Activated T-helper 9 cell treated with anti-CD3 and anti-CD28 coated beads, Interleukin-2, amount 50 U/mL, for 16 hours (primary cell): ENCODE measurements at regions not wholly inside any gene's neighbourhood (a gene's known extent, or its start where the extent isn't known, plus 50 kb on each side); places are given as distances from the start of the nearest gene placed in this dataset.
"Not testable (repeated sequence)": the region's sequence is repeated elsewhere in the genome, so short reads cannot be mapped to it uniquely, and the experiment has no call there.

ENCODE experiments used
- DNase-seq: peaks from one replicate; pipeline ENCODE4 v3.0.0-alpha.2; 2020; ENCODE audit warnings: low read depth

DNA sequence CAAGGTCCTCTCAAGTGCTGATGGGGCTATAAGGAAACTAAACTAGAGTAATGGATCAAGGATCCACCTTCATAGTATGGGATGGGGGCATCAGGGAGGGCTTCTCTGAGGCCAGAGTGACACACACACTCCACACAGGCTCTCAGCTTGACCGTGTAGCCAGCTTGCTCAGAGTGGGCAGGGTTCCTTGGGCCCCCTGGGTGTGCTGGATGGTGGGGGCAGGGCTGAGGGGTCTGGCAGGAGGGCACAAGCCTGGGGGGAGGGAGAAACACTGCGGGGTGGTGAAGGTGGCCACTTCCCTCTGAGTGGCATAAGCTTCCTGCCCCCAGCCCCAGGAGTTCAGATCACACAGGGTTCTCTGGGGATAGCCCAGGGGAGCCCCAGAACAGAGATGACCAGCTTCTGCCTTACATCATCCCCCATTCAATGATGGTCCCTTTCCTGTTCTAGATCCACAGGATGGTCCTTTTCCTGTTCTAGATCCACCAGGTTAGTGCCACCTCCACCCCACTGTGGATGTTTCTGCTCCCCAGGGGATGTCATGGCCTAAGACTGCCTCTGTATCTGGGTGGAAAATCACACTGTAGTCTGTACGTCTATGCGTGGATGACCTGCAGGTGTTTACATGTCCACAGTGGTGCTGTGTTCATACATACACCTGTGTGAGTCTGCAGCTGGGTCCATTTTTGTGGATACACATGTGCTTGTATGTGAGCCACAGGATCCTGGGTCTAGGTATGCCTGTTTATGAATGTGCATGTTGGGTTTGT, 525.0 kb downstream of the PTPRU start:
- no peak for DNase-seq

DNA sequence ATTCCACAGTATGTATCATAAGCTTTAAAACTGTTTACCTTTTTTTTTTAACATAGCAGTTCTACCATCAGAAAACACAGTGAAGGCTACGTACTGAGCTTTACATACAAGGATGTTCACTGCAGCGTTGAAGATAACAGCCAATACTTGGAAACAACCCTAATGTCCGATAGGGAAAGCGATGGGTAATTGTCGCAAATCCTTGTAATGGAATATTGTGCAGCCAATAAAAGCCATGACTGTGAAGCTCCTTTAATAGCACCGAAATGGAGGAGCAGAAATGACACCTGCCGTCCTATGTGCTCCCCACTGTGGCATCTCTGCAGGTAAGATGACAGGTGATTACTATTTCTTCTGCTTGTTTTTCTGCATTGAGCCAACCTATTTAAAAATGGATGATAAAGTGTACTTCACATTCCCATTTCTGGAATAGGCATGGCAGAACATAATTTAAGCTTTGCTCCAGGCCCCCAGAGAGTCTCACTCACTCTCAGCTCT, 523.8 kb downstream of the PTPRU start:
- no peak for DNase-seq

DNA sequence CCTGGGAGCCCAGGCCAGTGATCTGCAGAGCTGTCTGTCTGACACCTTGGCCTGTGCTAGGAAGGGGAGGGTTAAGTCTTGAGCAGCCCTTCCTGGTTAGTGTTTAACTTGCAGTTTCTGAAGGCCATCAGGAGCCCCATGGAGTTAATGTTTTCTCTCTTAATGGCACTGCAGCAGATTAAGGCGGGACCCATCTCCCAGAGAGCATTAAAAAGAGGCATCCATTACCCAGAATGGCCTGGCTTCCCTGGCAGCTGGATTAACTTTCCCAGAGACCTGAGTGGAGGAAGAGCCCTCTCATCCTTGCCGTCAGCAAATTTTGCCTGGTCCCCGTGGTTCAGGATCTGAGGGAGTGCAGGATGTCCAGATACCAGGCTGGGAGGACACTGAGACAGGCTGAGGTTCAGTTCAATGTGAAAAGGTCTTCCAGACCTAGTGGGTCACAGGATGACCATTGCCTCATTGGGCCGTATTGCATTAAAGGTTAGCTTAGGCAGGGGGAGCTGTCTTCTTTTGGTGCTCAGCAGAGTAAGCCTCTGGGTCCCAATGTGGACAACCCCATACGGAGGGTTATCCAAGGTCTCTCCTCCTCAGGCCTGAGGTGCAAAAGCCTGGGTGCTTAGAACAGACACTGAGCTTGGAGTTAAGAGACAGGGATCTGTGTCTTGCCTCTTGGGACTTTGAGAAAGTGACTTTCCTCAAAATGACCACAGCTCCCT, 522.6 kb downstream of the PTPRU start:
- no peak for DNase-seq

DNA sequence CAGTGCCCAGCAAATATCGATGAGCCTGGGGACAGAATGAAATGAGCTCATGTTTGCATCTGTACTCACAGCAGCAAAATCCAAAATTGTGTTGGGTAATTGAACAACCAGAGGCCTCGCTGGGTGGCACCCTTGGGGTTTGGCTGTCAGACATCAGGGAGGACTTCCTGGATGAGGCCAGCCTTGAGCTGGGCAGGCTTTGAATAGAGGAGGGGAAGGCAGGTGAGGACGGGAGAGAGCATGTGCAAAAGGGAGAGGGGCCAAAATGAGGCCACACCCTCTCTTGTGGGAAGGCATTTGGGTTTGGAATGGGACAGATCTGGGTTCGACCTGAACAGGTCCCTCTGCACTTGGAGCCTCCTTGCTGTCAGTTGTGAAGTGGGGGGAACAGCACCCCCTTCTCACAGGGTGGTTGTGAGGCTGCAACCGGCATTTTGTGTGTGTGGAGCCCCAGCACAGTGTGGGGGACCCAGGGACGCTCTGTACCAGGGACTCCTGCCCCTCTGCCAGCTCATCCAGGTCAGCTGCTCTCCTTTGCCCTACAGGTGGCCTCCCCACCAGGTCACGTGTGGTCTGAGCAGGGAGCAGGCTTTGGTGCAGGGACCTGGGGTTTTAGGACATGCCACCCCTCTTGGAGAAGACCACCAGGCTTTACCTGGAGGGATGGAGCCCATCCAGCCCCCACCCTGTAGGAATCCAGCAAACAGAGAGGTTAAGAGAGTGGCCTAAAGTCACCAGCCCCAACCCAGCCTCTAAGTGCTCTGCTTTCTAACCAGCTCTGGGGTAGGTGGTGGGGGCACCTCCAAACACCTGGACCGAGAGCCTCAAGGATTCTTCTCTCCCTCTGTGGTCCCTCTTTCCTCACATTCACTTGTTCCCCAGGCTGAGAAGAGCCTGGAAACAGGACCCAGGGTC, 521.8 kb downstream of the PTPRU start:
- no peak for DNase-seq

DNA sequence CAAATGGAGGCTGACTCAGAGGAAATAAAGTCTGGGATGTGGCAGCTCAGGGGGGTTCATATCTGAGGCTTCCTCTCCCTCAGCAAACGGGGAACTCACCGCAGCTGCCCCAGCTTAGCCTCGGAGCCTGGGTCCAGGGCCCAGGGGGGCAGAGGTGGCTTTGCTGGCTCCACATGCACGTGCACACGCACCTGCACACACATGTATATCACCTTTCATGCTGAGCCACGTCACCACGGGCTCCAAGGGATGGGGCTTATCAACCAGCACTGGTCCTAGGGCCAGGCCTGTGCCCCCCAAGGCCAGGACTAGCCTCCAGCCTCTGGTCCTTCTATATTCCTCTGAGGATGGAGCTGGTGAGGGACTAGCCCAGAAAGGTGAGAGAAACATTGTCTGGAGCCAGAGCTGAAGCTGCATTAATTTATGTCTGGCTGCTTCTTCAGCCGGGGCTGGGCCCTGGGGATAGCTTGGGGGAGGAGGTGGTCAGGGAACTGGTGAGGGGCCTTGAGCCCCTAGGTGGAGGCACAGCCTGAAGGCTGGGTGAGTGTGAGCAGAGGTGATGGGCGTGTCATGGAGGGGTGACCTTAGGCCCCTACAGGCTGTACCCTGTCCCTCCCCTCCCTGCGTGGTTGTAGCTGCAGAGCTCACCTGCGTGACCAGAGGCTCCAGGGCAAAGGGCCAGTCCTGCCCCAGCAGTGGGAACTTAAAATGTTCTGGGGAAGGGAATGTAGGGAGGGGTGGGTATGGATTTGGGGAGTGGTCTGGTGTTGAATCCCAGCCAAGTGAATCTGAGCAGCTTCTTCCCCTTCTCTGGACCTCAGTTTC, 520.8 kb downstream of the PTPRU start:
- no peak for DNase-seq

DNA sequence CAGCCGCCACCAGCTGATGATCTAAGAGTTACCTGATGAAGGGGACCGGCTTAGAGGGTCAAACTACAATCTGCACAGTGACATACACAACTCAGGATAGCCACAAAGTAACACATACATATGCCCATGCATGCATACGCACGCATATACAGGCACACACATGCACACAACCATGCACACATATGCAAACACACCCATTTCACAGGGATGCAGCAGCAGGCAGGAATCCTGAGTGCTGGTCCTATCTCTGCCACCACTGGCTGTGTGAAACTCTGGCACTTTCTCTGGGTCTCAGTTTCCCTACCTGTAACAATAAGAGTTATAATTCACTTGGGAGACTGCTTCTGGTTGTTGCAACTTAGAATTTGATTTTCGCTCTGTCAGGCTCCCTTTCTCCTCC, 520.2 kb downstream of the PTPRU start:
- no peak for DNase-seq

DNA sequence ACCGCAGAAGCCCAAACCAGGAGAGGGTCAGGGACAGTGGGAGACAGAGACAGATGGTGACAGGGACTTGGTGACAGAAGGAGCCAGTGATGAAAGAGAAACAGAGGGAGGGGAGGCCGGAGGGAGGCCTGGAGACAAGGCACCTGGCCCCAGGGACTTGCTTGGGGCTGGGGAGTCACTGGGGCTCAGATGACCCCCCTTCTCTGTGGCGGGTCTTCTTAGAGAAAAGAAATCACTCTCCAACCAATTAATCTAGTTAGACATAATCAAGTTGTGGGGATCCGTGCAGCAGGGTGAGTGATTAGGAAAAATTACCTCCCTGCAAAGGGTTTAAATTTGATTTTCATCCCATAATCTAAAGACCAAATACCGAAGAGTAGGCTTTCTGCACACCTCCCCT, 519.8 kb downstream of the PTPRU start:
- DNase-seq, result no peak

DNA sequence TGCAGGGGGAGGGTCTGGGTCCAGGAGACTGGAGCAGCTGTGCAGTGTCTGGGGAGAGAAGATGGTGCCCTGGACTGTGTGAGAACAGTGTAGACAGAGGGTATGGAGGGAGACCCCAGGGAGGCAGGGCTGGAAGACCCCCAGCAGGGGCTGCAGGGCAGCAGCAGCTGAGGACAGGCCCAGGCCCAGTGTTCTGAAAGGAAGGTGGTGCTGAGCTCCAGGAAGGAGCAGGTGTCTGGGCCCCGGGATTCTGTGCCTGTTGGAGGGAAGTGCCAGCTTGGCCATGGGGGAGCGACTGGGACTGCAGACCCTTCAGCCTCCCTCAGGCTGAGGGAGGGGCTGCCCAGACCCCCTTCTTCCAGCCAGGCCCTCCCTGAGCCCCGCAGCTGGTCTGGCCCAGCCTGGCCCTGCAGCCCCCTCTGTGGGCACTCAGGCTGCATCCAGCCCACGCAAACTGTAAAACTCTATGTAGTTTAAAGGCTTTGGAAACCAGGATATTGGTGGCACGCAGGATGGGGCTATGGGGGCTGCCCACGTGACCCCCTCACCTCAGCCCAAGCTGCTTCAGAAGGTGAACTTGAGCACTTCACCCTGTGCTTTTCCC, 519.2 kb downstream of the PTPRU start:
- not testable (repeated sequence) for DNase-seq

DNA sequence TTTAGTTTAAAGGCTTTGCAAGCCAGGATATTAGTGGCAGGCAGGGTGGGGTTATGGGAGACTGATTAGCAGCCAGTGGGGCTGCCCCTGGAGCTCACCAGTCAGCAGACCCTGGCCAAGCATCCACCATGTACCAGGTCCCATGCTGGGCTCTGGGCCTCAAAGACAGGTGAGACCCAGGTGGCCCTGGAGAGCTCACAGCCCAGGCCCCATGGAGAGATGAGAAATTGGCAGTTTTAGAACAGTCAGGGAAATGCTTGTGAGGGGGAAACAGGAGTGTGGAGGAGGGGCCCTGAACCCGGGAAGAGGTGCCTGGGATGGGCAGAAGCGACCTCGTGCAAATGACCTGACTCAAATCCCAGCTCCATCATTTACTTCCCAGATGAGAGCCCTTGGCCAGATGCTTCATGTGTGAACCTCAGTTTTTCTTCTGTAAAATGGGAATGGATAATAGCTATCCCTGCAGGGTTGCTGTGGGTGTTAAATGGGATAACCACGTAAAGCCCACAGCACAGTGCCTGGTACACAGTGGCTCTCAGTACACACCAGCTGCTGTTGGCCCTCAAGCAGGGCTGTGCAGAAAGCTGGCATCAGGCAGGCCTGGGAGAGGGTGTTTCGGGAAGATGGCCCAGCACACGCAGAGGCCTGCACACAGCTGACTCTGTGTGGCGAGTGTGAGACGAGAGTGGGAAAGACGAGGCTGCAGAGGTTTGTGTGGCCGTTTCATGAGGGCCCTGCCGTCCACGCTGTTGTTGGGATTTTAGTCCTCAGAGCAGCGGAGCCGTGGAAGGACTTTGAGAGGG, 518.5 kb downstream of the PTPRU start:
- DNase-seq, result no peak

DNA sequence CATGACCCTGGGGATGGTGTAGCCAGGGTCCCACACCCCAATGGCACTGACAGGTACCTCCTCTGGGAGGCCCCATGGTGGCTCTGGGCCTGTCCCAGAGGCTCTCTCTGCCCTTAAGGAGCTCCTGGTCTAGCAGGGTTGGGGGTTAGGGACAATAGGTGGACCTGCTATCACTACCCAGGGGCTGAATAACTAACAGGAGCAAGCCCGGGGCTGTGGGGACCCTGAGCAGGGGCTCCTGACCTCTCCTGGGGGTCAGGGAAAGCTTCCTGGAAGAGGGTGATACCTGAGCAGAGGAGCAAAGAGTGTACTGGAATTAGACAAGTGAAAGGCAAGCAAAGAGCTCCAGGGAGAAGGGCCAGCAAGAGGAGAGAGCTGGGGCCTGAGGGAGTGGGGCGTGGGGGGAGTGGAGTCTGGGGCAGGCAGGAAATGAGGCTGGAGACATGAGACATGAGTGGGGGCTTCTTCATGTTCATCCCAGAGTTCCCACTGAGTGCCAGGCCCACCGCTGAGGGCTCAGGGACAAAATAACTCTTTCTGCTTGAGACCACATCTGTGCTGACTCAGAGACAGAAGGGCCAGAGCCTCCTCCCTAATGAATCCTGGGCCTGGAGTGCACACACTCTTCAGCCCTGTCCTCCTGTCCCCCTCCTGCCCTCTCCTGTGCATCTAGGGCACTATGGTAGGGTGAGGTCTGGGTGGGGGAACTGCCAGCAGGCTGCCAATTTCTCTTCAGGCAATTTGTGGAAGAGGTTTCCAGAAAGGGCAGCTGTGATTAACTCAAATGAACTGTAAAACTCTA, 517.6 kb downstream of the PTPRU start:
- DNase-seq, result no peak

DNA sequence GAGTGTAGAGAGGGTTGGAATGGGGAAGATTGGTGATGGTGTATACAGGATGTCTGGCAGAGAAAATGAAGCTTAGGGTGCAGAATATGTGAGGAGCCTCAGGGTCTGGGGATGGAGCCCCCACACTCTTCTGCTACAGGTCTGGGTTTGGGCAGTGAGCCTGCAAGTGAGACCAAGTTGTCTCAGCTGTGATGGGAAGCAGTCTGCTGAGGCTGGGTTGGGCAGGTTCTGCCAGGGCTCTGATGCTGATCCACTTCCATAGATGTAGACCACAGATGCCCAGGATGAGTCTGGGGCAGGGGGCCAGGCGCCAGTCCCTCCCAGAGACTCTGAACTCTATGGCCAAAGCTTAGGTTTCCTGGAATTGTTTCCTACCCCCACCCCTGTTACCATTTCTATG, 516.9 kb downstream of the PTPRU start:
- no peak for DNase-seq

DNA sequence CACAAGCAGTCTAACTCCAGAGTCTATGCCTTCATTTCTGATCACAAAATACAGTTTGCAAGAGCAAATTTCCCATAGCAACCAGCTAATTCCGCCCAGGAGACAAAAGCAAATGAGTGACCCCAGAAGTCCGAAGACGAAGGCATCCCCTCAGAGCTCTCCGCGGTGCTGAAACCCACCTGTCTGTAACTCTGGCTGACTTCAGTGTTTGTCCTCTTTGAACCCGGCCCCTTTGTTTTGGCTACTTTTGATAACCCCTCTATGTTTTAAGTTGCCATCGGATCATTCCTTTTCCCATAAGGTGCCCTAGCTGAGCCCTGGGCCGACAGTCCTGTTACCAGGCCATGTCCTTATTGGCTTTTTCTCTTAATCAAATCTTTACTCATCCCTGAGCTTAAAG, 515.8 kb downstream of the PTPRU start:
- no peak for DNase-seq

DNA sequence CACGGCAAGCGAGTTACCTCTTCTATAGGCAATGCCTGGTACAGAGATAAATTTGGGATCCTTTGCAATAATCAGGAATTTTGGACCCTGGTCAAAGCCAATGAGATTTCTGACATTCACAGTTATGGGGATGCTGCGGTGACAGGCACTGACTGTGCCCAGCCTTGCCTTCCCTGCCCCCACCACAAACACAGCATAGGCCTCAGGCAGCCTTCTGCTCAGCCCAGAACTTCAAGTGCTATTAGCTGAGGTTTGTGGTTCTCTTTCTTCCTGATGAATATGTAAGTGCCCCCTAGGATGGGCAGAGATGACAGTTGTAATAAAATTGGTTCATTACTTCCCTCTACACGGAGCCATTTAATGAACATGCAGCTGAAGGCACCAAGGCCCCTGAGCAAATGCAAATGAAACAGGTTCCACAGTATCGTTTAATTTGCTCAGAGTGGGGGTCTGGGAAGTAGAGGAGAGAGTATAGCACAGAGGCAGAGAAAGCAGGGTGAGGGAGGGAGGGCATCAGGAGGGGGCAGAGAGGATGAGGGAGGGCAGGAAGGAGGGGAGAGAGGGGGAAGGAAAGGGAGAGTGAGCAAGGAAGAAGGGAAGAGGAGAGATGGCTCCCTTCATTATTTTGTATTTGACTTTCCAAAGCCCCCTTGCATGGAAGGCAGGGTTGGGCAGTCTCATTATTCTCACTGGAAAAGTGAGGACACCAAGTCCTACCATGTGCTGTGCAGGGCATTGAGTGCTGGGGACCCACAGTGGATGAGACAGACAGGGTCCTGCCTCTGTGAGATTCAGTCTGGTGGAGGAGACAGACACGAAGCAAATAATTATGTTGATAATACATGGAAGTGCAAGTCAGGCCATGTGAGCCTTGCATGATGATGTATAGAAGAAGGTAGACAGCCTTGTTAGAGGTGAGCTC, 513.0 kb downstream of the PTPRU start:
- DNase-seq, result no peak

DNA sequence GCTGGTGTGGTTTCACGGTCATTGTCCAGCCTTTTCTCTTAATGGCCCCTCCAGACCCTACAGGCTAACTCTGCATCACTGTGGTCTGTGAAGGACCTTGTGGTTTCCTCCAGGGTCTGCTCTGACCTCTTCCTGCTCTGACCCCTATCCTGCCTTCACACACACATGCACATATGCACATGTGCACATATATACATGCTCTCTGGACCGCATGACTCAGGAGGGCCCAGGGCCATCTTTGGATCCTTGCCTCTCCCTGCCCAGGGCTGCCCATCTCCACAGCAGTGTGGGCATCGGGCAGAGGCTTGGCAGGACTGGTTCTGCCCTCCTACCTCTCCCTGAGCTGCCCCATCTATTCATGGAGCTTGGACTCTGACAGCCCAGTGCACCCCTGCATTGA, 510.9 kb downstream of the PTPRU start:
- DNase-seq, result no peak

DNA sequence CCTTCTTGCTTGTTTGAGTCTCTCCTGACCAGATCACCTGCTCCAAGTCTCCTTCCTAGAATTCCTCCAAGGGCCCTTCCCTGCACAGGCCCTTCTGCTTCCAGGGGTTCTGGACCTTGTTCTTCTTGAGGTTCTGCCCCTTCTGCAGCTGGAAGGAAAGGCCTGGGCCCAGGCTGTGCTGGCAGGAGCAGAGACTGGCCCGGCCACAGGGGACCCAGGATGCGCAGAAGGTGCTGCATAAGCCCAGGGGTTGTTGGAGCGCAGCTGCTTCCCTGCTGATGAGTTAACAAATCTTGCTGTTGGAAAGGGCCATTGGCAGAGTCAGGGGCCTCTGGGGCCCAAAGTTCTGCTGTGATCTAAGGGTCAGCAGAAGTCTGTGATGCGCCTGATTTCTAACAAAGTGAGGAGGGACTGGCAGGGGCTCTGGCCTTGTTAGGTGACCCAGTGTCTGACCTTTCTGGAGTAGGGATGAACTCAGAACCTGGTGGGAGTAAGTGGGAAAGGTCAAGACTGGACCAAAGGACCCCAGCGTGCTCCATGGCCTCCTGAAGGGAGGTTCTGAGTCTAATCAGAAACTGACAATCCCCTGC, 509.8 kb downstream of the PTPRU start:
- DNase-seq, result no peak

DNA sequence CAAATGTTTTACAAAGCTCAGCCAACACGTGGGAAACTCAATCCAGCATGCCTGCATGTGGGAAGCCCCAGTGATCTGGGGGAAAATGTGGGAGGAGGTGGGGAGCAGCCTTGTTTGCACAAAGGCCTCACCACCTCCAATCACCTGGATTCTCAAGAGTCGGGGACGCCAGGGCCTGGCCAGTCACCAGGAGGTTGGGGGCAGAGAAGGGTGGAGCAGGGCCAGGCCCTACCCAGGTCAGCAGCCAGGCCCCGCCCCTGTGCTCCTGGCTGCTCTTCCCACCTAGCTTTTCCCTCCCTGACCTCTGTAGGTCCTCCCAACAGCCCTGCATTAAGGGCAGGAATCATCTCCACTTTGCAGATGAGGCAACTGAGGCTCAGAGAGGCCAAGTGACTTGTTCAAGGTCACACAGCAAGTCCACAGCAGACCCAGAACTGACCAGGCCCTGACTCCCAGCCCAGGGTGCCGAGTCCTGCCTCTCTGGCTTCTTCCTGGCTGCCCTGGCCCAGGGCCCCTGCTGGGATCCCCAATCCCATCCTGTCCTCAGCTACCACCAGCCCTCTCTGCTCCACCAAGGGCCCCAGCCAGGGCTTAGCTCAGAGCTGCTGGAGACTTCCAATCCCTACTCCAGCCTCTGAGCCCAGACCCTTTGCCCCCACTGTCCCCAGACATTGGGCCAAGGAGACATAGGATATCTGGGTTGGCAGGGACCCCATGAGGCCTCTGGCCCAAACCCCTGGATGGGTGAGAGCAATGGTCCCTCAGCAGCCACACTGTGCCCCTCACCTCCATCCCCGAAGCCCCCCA, 508.6 kb downstream of the PTPRU start:
- DNase-seq, result no peak

DNA sequence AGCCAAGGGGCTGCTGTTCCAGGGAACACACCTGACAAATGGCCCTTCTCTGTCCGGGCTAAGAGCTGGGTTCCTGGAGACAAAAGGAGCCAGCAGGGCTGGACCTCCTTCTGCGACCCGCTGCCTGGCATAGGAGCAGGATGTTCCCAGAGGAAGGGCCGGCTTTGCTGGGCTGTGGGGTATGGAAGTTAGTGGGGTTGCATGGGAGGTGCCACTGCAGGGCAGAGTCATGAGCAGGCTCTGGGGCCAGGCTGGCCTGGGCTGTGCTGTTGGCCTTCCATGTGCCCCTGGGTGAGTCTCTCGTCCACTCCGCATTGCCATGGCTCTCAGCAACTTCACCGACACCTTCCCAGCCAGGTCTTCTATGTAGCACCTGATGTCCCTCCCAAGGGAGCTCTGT, 507.6 kb downstream of the PTPRU start:
- no peak for DNase-seq
